Prostate gland (tissue), 2 donors: ENCODE measurements at regions not wholly inside any gene's neighbourhood (a gene's known extent, or its start where the extent isn't known, plus 50 kb on each side); places are given as distances from the start of the nearest gene placed in this dataset.

ENCODE experiments used
- DNase-seq: peaks from one replicate; pipeline ENCODE4 v3.0.0-alpha.2; 2019; ENCODE audit warnings: low spot score
- H3K27ac ChIP-seq, 2 donors: fragments of 200-600 bp; sonication (generic); 2 replicates each; pipeline ENCODE4 v1.5.1; 2017 to 2019
- H3K27me3 ChIP-seq: fragments of 200-600 bp; sonication (generic); replicated peaks from 2 replicates; pipeline ENCODE4 v1.5.1; 2019; ENCODE audit not compliant: insufficient read depth
- H3K36me3 ChIP-seq, 2 donors: fragments of 200-600 bp; sonication (generic); 1 replicate in 1 of 2; 2 replicates in 1 of 2; pipeline versions ENCODE4 v1.5.1 to v1.8.1; 2017 to 2019
- H3K4me1 ChIP-seq: fragments of 200-600 bp; sonication (generic); replicated peaks from 2 replicates; pipeline ENCODE4 v1.5.1; 2019
- H3K4me3 ChIP-seq, 2 donors: fragments of 200-600 bp; sonication (generic); 2 replicates each; pipeline ENCODE4 v1.5.1; 2017 to 2019
- H3K9me3 ChIP-seq: fragments of 200-600 bp; sonication (generic); 2 replicates; pipeline ENCODE4 v1.5.1; 2017
- POLR2A ChIP-seq: fragments of 450-650 bp; IDR thresholded peaks from one replicate; pipeline ENCODE4 v1.6.1; 2016; ENCODE audit warnings: antibody characterized with exemption, mild to moderate bottlenecking
- POLR2AphosphoS5 ChIP-seq: sonication (generic); formaldehyde crosslinking; IDR thresholded peaks from one replicate; pipeline ENCODE4 v1.6.1; 2017; ENCODE audit warnings: antibody characterized with exemption
- WGBS: methylation state at CpG from one replicate; pipeline ENCODE4 v1.1.5; 2018; 5-methylcytosine and 5-hydroxymethylcytosine counted together
- intact Hi-C: fragments of 100-400 bp; cut with DNase I; formaldehyde crosslinking; loops from one replicate; pipeline ENCODE4 v1.14.2; 2022
- TF ChIP-seq, protein P1 (sequence below), 4 experiments: fragments of 200-600 bp in 2 of 4; fragments of 450-650 bp in 2 of 4; sonication (generic) in 2 of 4; IDR thresholded peaks; 1 replicate in 3 of 4; 2 replicates in 1 of 4; pipeline ENCODE4 v1.5.1; 2016 to 2019; ENCODE audit warnings: antibody characterized with exemption in 4 of 4, mild to moderate bottlenecking in 2 of 4, moderate library complexity in 2 of 4

DNA sequence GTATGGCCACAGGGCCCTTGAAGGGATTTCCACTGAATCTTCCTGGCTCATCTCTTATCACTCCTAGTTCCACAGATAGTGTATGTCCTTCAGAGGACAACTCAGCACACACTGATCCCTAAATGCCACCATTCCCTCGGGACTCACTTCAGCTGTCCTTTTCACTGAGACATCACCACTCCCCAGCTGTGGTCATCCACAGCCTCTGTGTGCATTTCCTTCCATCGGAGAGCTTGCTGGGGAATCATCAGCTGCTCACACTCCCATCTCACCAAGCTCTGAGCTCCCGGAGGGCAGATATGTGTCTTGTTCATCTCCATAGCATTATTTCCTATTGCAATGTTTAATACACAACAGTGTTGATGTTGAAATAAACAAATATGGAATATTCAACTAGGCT lies 759.5 kb downstream of the RNF144A start:
- Histone ChIP-seq H3K36me3 (no peaks in the 10 kb centered on the region), H3K4me3 (no peak overlapping the region), H3K9me3 (no peaks in the 10 kb centered on the region), H3K4me1 (no peaks in the 10 kb centered on the region), H3K27ac (no peak overlapping the region), H3K27me3 (no peaks in the 10 kb centered on the region)
- TF ChIP-seq, protein P1, sequence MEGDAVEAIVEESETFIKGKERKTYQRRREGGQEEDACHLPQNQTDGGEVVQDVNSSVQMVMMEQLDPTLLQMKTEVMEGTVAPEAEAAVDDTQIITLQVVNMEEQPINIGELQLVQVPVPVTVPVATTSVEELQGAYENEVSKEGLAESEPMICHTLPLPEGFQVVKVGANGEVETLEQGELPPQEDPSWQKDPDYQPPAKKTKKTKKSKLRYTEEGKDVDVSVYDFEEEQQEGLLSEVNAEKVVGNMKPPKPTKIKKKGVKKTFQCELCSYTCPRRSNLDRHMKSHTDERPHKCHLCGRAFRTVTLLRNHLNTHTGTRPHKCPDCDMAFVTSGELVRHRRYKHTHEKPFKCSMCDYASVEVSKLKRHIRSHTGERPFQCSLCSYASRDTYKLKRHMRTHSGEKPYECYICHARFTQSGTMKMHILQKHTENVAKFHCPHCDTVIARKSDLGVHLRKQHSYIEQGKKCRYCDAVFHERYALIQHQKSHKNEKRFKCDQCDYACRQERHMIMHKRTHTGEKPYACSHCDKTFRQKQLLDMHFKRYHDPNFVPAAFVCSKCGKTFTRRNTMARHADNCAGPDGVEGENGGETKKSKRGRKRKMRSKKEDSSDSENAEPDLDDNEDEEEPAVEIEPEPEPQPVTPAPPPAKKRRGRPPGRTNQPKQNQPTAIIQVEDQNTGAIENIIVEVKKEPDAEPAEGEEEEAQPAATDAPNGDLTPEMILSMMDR (IDR thresholded peaks at IDR 0.05), result no peak
- TF ChIP-seq POLR2AphosphoS5, result no peak
- WGBS, result 99% methylated on average over 3 of the region's 3 CpGs
- DNase-seq, result no peak
- intact Hi-C loops, result no loop called here

DNA sequence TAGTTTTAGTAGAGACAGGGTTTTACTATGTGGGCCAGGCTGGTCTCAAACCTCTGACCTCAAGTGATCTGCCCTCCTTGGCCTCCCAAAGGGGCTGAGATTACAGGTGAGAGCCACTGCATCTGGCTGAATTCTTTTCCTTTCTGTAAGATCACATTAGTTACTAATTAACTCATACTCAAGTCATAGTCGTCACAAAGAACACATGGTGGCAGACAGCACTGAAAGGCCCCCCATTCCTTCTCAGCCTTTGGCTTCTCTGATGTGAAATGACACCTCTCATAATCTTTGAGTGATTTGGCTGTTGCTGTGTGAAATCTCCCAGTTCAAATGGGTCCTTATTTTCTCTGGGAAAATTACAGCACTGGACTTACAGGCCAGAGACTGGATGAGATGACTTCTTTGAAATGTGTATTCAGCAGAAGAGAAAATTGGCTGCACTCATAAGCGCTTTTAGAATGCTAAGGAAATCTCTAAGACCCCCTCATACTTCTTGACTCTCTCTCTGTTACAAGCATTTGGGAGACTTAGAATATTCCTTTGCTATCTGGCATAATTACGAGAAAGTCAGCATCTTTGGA lies 764.8 kb downstream of the RNF144A start:
- Histone ChIP-seq H3K4me3 (no peak overlapping the region), H3K9me3 (no peaks in the 10 kb centered on the region), H3K4me1 (no peaks in the 10 kb centered on the region), H3K36me3 (no peaks in the 10 kb centered on the region), H3K27ac (no peak overlapping the region), H3K27me3 (no peaks in the 10 kb centered on the region)
- intact Hi-C loops, result no loop called here
- DNase-seq, result no peak
- 88% methylated on average over 3 of the region's 3 CpGs for WGBS
- TF ChIP-seq, protein P1 (IDR thresholded peaks at IDR 0.05), result no peak
- TF ChIP-seq POLR2A (no peak), POLR2AphosphoS5 (no peak)

DNA sequence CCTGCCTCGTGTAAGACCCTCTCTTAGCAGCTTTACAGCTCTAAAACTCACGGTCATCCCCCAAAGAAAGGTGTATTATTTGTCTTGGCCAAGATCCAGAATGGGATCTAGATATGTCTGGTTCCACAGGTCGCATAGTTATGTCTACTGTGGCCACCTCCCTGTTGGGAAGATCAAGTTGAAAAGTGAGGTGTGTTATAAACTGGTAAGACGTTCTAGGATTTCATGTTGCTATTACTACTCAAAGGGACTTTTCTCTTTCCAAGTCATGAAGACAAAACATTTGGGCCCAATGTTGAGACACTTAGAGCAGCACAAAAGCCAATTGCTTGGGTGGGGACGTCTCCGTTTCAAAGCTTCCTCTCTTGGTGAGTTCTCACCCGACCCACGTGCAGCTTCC lies 766.0 kb downstream of the RNF144A start:
- TF ChIP-seq, protein P1 (IDR thresholded peaks at IDR 0.05), result no peak
- TF ChIP-seq POLR2A, result no peak
- TF ChIP-seq POLR2AphosphoS5, result no peak
- Histone ChIP-seq H3K27ac (no peak overlapping the region), H3K4me3 (no peak overlapping the region), H3K36me3 (no peaks in the 10 kb centered on the region), H3K27me3 (no peaks in the 10 kb centered on the region), H3K9me3 (no peaks in the 10 kb centered on the region), H3K4me1 (no peaks in the 10 kb centered on the region)
- intact Hi-C loops, result no loop called here
- no peak for DNase-seq
- 78% methylated on average over 8 of the region's 8 CpGs for WGBS

DNA sequence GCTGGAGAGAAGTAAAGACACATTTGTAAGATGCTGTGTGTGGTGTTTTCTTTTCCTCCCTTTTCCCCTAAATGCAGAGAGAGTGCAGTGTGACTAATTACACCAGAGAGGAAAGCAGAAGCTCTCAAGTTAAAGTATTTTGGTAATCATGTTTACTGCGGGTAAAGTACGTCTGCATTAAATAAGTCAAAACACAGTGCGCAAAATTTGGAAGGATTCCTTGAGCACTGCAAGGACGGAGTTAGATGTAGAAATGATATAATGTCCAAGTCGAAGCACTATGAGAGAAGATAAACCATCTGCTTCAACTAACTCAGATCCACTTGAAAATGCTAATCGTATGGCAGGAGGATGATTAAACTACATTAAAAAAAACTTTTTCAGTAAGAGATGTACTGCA lies 766.5 kb downstream of the RNF144A start:
- intact Hi-C loops, result no loop called here
- H3K27ac ChIP-seq, result no peak overlapping the region
- 82% methylated on average over 6 of the region's 6 CpGs for WGBS
- TF ChIP-seq POLR2AphosphoS5 (no peak), POLR2A (no peak)
- TF ChIP-seq, protein P1 (IDR thresholded peaks at IDR 0.05), result no peak
- no peaks in the 10 kb centered on the region for H3K27me3 ChIP-seq
- no peak for DNase-seq
- no peaks in the 10 kb centered on the region for H3K36me3 ChIP-seq
- H3K4me1 ChIP-seq, result no peaks in the 10 kb centered on the region
- no peaks in the 10 kb centered on the region for H3K9me3 ChIP-seq
- no peak overlapping the region for H3K4me3 ChIP-seq

DNA sequence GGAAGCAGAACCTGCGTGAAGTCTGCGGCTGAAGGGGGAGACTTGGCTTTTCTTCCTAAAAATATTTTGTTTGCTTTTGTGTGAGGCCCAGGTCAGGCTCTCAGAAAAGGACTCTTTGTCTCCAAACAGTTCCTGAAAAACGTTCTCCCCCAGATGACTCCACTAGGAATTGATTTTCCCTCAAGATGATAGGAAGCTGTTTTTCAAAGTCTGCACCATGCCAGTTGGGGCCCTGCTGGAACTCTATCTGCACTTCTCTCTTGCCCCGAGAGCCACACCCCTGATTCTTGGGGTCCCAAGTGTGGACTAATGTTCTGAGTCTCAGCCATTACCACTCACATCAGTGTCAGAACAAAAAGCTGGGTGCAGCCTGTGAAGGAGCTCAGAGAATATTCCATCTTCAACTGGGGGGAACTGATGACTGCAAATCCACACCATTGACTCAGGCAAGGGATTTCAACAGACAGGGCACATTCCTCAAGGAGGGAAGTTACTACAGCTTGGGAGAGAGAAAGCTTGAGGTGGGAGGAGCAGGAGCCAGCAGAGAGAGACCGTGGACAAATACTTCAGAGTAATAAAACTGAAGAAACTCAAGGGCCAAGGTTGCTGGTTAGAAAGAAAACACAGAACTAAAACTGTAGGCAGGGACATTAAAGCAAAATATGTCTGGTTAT lies 768.3 kb downstream of the RNF144A start:
- DNase-seq, result no peak
- no peaks in the 10 kb centered on the region for H3K9me3 ChIP-seq
- intact Hi-C loops, result no loop called here
- no peak overlapping the region for H3K27ac ChIP-seq
- no peaks in the 10 kb centered on the region for H3K36me3 ChIP-seq
- WGBS, result 64% methylated on average over 5 of the region's 5 CpGs
- H3K27me3 ChIP-seq, result no peaks in the 10 kb centered on the region
- no peak for TF ChIP-seq POLR2AphosphoS5
- no peak overlapping the region for H3K4me3 ChIP-seq
- H3K4me1 ChIP-seq, result no peaks in the 10 kb centered on the region
